ENCODE measurements at regions not wholly inside any gene's neighbourhood (a gene's known extent, or its start where the extent isn't known, plus 50 kb on each side); places are given as distances from the start of the nearest gene placed in this dataset.

- Mint-ChIP-seq H3K27me3 (ENCODE audit: low read depth) (no peaks in the 10 kb centered on the region), H3K27ac (no peak overlapping the region), H3K4me1 (peaks cover 12% of the 10 kb centered on the region), H3K4me3 (no peak overlapping the region), H3K36me3 (ENCODE audit: low read depth) (no peaks in the 10 kb centered on the region), H3K9me3 (no peaks in the 10 kb centered on the region)
- no peak for TF ChIP-seq CTCF (IDR thresholded peaks at IDR 0.05; ENCODE audit: unreplicated experiment in 3 of 3)
These were observed 115.3 kb upstream of the FNDC3A start for GRCh38 chr13:48860364-48860763.

GRCh38 chr13:48862572-48862971, 113.1 kb upstream of the FNDC3A start:
- H3K27ac Mint-ChIP-seq: no peak overlapping the region
- no peaks in the 10 kb centered on the region for H3K9me3 Mint-ChIP-seq
- H3K4me3 Mint-ChIP-seq: no peak overlapping the region
- no peak for TF ChIP-seq CTCF (IDR thresholded peaks at IDR 0.05; ENCODE audit: unreplicated experiment in 3 of 3)
- H3K36me3 Mint-ChIP-seq (ENCODE audit: low read depth): no peaks in the 10 kb centered on the region
- H3K27me3 Mint-ChIP-seq (ENCODE audit: low read depth): no peaks in the 10 kb centered on the region
- H3K4me1 Mint-ChIP-seq: peaks cover 12% of the 10 kb centered on the region

GRCh38 chr13:48864100-48864499, 111.6 kb upstream of the FNDC3A start:
- H3K36me3 Mint-ChIP-seq (ENCODE audit: low read depth): no peaks in the 10 kb centered on the region
- no peaks in the 10 kb centered on the region for H3K27me3 Mint-ChIP-seq (ENCODE audit: low read depth)
- H3K4me1 Mint-ChIP-seq: peaks cover 4% of the 10 kb centered on the region
- no peak overlapping the region for H3K27ac Mint-ChIP-seq
- H3K4me3 Mint-ChIP-seq: no peak overlapping the region
- TF ChIP-seq CTCF (IDR thresholded peaks at IDR 0.05; ENCODE audit: unreplicated experiment in 3 of 3): no peak
- no peaks in the 10 kb centered on the region for H3K9me3 Mint-ChIP-seq

- no peak overlapping the region for H3K27ac Mint-ChIP-seq
- H3K27me3 Mint-ChIP-seq (ENCODE audit: low read depth): no peaks in the 10 kb centered on the region
- no peak for TF ChIP-seq CTCF (IDR thresholded peaks at IDR 0.05; ENCODE audit: unreplicated experiment in 3 of 3)
- H3K4me3 Mint-ChIP-seq: no peak overlapping the region
- H3K36me3 Mint-ChIP-seq (ENCODE audit: low read depth): no peaks in the 10 kb centered on the region
- no peaks in the 10 kb centered on the region for H3K9me3 Mint-ChIP-seq
- no peaks in the 10 kb centered on the region for H3K4me1 Mint-ChIP-seq
These were observed 109.5 kb upstream of the FNDC3A start for GRCh38 chr13:48866249-48866648.

GRCh38 chr13:48873081-48873480, 102.6 kb upstream of the FNDC3A start:
- no peaks in the 10 kb centered on the region for H3K9me3 Mint-ChIP-seq
- H3K4me1 Mint-ChIP-seq: no peaks in the 10 kb centered on the region
- no peak overlapping the region for H3K4me3 Mint-ChIP-seq
- no peak for TF ChIP-seq CTCF (IDR thresholded peaks at IDR 0.05; ENCODE audit: unreplicated experiment in 3 of 3)
- no peak overlapping the region for H3K27ac Mint-ChIP-seq
- H3K36me3 Mint-ChIP-seq (ENCODE audit: low read depth): no peaks in the 10 kb centered on the region
- H3K27me3 Mint-ChIP-seq (ENCODE audit: low read depth): peaks cover 23% of the 10 kb centered on the region

- no peaks in the 10 kb centered on the region for H3K9me3 Mint-ChIP-seq
- H3K4me1 Mint-ChIP-seq: no peaks in the 10 kb centered on the region
- peaks cover 23% of the 10 kb centered on the region for H3K27me3 Mint-ChIP-seq (ENCODE audit: low read depth)
- no peaks in the 10 kb centered on the region for H3K36me3 Mint-ChIP-seq (ENCODE audit: low read depth)
- no peak overlapping the region for H3K4me3 Mint-ChIP-seq
- no peak overlapping the region for H3K27ac Mint-ChIP-seq
- no peak for TF ChIP-seq CTCF (IDR thresholded peaks at IDR 0.05; ENCODE audit: unreplicated experiment in 3 of 3)
These were observed 102.1 kb upstream of the FNDC3A start for GRCh38 chr13:48873587-48873986.
